ENCODE measurements at regions not wholly inside any gene's neighbourhood (a gene's known extent, or its start where the extent isn't known, plus 50 kb on each side); places are given as distances from the start of the nearest gene placed in this dataset.
"Not testable (repeated sequence)": the region's sequence is repeated elsewhere in the genome, so short reads cannot be mapped to it uniquely, and the experiment has no call there.

GRCh38 chr15:91415258-91415657, 315.2 kb downstream of the SV2B start:
- DNase-seq = not testable (repeated sequence)

DNA sequence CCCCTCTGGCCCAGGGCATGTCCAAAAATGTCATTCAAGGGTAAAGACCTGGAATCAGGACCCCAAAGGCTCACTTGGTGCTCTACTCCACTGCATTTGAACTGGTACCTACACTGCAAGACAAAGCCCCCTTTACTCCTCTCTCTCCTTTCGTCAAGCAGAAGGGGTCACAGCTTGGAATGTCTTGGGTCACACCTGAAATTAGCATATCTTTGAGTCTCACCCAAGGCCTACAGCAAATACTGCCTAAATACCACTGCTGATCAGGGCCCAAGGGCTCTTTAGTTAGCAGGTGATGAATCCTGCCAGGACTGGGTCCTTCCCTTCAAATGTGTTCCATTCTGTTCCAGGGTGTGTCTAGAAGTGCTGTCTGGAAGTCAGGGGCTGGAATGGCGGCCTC, 320.6 kb downstream of the SV2B start:
- no peak for DNase-seq

- DNase-seq = no peak
Observed at GRCh38 chr15:91422797-91423196, 322.7 kb downstream of the SV2B start.

- no peak for DNase-seq
Observed at GRCh38 chr15:91424001-91424400, 323.9 kb downstream of the SV2B start.

GRCh38 chr15:91426412-91426811, 326.4 kb downstream of the SV2B start:
- DNase-seq = no peak

- no peak for DNase-seq
Observed at GRCh38 chr15:91429973-91430372, 329.9 kb downstream of the SV2B start.

DNA sequence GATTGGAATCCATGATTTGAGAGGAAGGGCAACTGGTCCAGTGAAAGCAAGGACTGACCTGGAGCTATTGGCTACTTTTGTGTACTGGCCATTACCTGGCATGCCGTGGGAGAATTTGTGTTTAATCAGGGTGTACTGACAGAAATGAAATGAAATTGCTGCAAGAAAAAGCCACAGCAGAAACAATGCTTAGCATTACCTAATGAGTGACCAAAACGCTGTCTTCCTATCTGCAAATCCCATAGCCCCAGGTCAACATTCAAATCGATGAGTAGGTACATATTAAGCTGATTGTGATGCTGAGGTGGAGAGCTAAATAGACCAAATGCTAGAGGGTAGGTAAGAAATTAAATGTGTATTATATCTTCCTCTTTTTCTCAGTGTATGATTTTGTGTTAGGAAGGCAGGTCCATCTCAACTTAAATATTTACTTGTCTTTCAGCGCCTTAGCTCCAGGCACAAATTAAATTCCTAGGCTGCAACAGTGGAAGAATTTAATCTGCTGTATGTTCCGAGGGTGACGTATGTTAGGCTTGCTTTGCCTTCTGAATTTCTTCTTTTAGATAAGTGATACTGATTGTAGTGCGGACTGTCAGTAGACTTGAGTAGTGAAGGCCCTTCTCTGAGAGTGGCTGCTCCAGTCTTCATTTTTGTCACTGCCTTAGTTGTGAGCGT, 331.1 kb downstream of the SV2B start:
- DNase-seq = no peak

DNA sequence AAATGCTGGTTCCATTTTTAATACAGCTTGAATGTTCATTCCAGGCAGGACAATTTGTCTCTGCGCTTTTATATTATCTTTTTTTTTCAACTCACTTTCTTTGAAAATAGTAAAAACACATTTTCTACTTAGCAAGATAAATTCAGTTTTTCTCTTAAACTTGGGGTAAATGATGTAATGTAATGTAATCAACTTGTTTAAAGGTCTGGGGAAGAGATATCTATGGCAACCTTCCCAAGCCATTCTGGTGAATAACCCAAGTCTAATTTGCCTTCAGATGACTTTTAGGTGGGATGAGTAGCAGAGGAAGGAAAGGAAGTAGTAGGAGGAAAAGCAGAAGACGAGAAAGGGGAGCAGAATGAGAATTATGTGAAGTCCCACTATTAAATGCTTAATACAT, 335.1 kb downstream of the SV2B start:
- no peak for DNase-seq

GRCh38 chr15:91444656-91445055, 344.6 kb downstream of the SV2B start:
- no peak for DNase-seq

GRCh38 chr15:91445695-91446228, 345.7 kb downstream of the SV2B start:
- no peak for DNase-seq

- no peak for DNase-seq
Observed at GRCh38 chr15:91447991-91448644, 348.1 kb downstream of the SV2B start.

DNA sequence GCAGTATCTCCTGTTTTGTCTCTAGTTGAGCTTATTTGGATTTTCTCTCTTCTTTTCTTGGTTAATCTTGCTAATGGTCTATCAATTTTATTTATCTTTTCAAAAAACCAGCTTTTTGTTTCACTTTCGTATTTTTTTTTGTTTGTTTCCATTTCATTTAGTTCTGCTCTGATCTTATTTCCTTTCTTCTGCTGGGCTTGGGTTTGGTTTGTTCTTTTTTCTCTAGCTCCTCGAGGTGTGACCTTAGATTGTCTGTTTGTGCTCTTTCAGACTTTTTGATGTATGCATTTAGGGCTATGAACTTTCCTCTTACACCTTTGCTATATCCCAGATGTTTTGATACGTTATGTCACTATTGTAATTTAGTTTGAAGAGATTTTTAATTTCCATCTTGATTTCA, 353.3 kb downstream of the SV2B start:
- DNase-seq = not testable (repeated sequence)

DNA sequence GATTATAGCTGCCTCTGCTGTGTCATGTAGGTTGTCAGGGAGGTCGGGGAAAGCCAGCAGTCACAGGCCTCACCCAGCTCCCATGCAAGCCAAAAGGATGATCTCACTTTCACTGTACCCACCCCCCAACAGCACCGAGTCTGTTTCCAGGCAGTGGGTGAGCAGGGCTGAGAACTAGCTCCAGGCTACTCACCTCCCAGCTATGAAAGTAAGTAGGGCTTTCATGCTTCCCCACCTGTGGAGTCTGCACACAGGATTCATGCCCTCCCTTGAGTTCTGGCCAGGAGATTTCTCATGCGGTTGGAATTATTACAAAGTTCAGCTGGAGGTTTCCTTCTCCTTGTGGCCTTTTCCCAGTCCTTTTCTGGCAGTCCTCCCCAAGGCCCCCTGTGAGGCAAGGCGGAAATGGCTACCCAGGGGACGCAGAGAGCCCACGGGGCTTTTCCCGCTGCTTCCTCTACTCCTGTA, 356.2 kb downstream of the SV2B start:
- DNase-seq = no peak

- no peak for DNase-seq
Observed at GRCh38 chr15:91456921-91457320, 356.9 kb downstream of the SV2B start.

DNA sequence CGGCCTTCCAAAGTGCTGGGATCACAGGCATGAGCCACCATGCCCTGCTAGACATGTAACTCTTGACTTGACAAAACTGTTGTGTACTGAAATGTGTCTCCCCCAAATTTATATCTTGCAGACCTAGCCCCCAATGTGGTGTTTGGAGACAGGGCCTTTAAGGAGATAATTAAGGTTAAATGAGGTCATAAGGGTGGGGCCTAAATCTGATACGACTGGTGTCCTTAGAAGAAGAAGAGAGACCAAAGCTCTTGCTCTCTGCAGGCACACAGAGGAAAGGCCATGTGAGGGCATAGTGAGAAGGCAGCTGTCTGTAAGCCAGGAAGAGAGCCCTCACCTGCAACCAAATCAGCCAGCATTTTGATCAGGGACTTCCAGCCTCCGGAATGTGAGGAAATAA, 361.3 kb downstream of the SV2B start:
- no peak for DNase-seq

GRCh38 chr15:91465086-91465485, 365.0 kb downstream of the SV2B start:
- DNase-seq = no peak

DNA sequence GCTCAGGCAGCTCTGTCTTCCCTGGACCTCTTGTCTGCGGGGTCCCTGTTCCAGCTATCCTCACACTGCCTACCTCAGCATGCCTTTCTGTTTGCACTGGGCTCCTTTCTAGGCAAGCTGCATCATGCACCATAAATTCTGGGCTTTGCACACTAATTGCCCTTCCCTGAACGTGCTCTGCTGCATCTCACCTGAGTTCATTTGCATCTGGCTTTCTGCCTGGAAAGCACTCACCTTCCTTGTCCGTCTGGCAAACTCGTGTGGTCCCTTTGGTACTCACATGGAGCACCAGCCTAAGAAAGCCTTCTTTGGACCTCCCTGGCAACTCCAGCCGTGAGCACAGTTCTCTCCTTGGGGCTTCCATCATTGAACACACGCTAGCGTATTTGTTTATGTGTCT, 365.6 kb downstream of the SV2B start:
- DNase-seq = no peak

DNA sequence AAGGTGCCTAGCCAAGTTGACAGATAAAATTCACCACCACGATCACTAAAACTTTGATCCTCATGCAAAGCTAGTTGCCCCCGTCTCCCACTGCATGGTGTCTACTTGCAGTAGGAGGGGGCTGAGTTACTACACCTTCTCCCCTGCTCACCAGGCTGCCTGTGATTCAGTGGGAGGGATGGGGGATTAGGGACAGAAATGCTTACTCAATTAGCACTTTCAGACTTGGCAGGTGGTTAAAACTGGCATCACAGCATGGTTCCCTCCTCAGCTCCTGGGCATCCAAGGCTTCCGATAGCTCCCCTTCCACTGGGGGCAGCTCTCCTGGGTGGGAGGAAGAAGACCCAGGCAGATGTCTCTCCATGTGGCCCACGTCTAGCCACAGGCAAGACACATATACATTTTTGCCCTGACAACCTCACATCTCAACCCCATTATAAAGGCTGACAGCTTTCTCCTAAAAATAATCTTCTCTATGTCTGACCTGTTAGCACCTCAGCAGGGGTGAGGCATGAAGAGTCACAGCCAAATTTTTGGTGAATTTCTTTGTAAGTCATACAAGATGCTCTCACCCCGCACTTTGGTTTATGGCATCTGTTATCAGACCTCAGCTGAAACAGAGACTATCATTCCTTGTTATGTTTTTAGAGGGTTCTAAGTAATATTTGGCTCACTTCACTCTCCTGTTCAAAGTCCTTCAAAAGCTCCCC, 369.0 kb downstream of the SV2B start:
- no peak for DNase-seq

DNA sequence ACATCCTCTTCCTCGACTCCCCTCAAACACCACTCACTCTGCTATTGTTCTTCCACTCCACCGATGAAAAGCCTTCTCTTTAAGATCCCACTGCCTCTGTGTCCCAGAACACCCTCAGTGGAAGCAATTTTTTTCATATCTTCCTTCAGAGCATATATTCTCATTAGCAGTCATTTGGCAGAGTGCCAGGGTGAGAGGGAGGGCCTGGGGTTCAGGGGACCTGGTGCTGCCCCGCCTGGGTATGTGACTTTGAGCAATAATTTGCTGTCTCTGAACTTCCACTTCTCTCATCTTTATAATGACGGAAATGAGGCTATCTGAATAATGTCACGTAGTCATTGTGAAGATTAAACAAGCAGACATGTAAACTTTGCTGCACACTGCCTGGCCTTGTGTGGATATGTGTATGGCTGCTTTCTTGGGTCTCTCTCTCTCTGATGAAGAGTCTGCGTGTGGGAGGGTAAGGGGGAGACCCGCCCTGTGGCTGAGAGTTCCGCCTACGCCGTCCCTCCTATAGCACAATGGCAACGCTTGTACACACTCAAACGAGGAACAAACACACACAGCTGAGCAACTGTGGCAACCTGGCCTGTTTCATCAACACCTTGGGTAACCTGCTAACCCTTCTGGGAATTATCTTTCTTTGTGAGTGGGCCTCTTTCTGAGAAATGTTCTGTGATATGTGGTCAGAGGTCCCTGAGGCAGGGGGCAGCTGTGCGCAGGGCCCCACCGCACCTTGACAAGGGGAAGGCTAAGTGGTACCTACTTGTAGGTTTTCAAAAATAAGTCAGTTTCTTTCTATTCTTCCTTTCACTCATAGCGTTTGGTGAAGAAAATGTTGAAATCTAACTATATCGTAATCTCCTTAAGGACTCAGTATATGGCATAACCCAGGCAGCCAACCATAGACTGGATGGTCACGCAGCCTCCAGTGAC, 369.8 kb downstream of the SV2B start:
- DNase-seq = peak; percentile 59

GRCh38 chr15:91471468-91471867, 371.4 kb downstream of the SV2B start:
- DNase-seq = no peak

DNA sequence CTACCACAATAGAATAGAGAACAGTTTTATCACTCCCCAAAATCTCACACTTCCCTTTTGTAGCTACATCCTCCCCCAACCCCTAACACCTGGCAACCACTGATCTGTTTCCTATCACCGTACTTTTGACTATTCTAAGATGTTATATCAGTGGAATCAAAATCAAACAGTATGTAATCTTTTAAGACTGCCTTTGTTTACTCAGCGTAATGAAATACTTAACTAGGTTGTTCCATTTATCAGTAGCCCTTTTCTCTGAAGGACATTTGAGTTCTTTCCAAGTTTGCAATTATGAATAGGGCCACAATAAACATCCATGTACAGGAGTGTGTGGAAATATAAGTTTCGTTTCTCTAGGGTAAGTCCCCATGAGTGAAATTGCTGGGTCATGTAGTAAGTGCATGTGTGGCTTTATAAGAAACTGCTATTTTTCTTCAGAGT, 372.3 kb downstream of the SV2B start:
- DNase-seq = no peak

GRCh38 chr15:91473894-91474545, 374.0 kb downstream of the SV2B start:
- DNase-seq = no peak
